22Rv1 (cell line): ENCODE measurements at regions not wholly inside any gene's neighbourhood (a gene's known extent, or its start where the extent isn't known, plus 50 kb on each side); places are given as distances from the start of the nearest gene placed in this dataset.
"Not testable (repeated sequence)": the region's sequence is repeated elsewhere in the genome, so short reads cannot be mapped to it uniquely, and the experiment has no call there.

Experiments
- CTCF ChIP-seq: fragments of 450-650 bp; IDR thresholded peaks from 2 replicates; pipeline ENCODE4 v1.5.1; 2017; ENCODE audit warnings: mild to moderate bottlenecking
- ZFX ChIP-seq: fragments of 450-650 bp; IDR thresholded peaks from 2 replicates; pipeline ENCODE4 v1.6.1; 2017; ENCODE audit warnings: antibody characterized with exemption, borderline replicate concordance

GRCh38 chr11:96560727-96561126 is 170.9 kb downstream of the JRKL start:
- not testable (repeated sequence) for TF ChIP-seq CTCF, ZFX
